Stimulated activated CD8-positive, alpha-beta memory T cell treated with anti-CD3 and anti-CD28 coated beads, Interleukin-7, amount 100 ng/mL, for 48 hours (primary cell): ENCODE measurements at regions not wholly inside any gene's neighbourhood (a gene's known extent, or its start where the extent isn't known, plus 50 kb on each side); places are given as distances from the start of the nearest gene placed in this dataset.

Experiments used
- DNase-seq, 2 donors: peaks; one replicate each; pipeline ENCODE4 v3.0.0-alpha.2; 2020; ENCODE audit warnings: low read depth in 1 of 2; ENCODE audit errors: extremely low read depth in 1 of 2

GRCh38 chr16:51562891-51563290 is 411.8 kb upstream of the SALL1 start:
- DNase-seq, result no peak

- DNase-seq, result no peak
These were observed 408.8 kb upstream of the SALL1 start for GRCh38 chr16:51559901-51560300.

GRCh38 chr16:51557670-51558069 is 406.6 kb upstream of the SALL1 start:
- DNase-seq, result no peak

- no peak for DNase-seq
These were observed 405.7 kb upstream of the SALL1 start for GRCh38 chr16:51556694-51557340.

- no peak for DNase-seq
These were observed 402.8 kb upstream of the SALL1 start for GRCh38 chr16:51553910-51554309.

GRCh38 chr16:51553314-51553713 is 402.2 kb upstream of the SALL1 start:
- no peak for DNase-seq

- no peak for DNase-seq
These were observed 399.8 kb upstream of the SALL1 start for GRCh38 chr16:51550800-51551347.

- no peak for DNase-seq
These were observed 398.8 kb upstream of the SALL1 start for GRCh38 chr16:51549836-51550235.

- DNase-seq, result no peak
These were observed 394.9 kb upstream of the SALL1 start for GRCh38 chr16:51545951-51546350.

- DNase-seq, result no peak
These were observed 393.9 kb upstream of the SALL1 start for GRCh38 chr16:51544851-51545467.

- no peak for DNase-seq
These were observed 392.9 kb upstream of the SALL1 start for GRCh38 chr16:51543971-51544370.

GRCh38 chr16:51542981-51543815 is 392.1 kb upstream of the SALL1 start:
- no peak for DNase-seq

GRCh38 chr16:51540259-51540658 is 389.2 kb upstream of the SALL1 start:
- no peak for DNase-seq

- DNase-seq, result no peak
These were observed 387.8 kb upstream of the SALL1 start for GRCh38 chr16:51538707-51539498.

- DNase-seq, result no peak
These were observed 384.5 kb upstream of the SALL1 start for GRCh38 chr16:51535591-51535990.

- no peak for DNase-seq
These were observed 381.5 kb upstream of the SALL1 start for GRCh38 chr16:51532551-51532950.

- no peak for DNase-seq
These were observed 380.2 kb upstream of the SALL1 start for GRCh38 chr16:51531271-51531670.

GRCh38 chr16:51527349-51527748 is 376.3 kb upstream of the SALL1 start:
- DNase-seq, result no peak

- DNase-seq, result no peak
These were observed 375.6 kb upstream of the SALL1 start for GRCh38 chr16:51526621-51527020.

GRCh38 chr16:51524555-51525373 is 373.7 kb upstream of the SALL1 start:
- DNase-seq, result no peak
